ENCODE measurements at regions not wholly inside any gene's neighbourhood (a gene's known extent, or its start where the extent isn't known, plus 50 kb on each side); places are given as distances from the start of the nearest gene placed in this dataset.

GRCh38 chr11:127568891-127569290 lies 568.3 kb upstream of the KIRREL3 start (continued):
- no peak for TF ChIP-seq ZNF592 (IDR thresholded peaks at IDR 0.05)
- no peak for TF ChIP-seq KAT2A (conservative IDR thresholded peaks at IDR 0.05; ENCODE audit: control insufficient read depth, low read depth, low read length)
- TF ChIP-seq PAX8 (IDR thresholded peaks at IDR 0.05), result no peak
- TF ChIP-seq HDGF (IDR thresholded peaks at IDR 0.05), result no peak
- no peak for TF ChIP-seq MXI1 (IDR thresholded peaks at IDR 0.05; ENCODE audit: low read depth, low read length)
- no peak for TF ChIP-seq HSF1 (IDR thresholded peaks at IDR 0.05; ENCODE audit: low read depth, low read length)
- no peak for TF ChIP-seq PBX3 (IDR thresholded peaks at IDR 0.05; ENCODE audit: insufficient replicate concordance, low read depth, low read length)
- no peak for TF ChIP-seq ESRRA (IDR thresholded peaks at IDR 0.05; ENCODE audit: low read length)
- TF ChIP-seq NFYB (IDR thresholded peaks at IDR 0.05; ENCODE audit: insufficient read depth, low read depth, low read length), result no peak

Data from GM12878 (cell line).